Neural progenitor cell (in vitro differentiated cells): ENCODE measurements at regions not wholly inside any gene's neighbourhood (a gene's known extent, or its start where the extent isn't known, plus 50 kb on each side); places are given as distances from the start of the nearest gene placed in this dataset.

Source experiments
- DNase-seq: peaks from one replicate; pipeline ENCODE4 v3.0.0-alpha.2; 2016; ENCODE audit warnings: low spot score
- H2AFZ ChIP-seq: fragments of 200-600 bp; sonication (generic); replicated peaks from 2 replicates; pipeline ENCODE4 v1.6.1; 2016; ENCODE audit warnings: antibody characterized with exemption
- H3F3A ChIP-seq: fragments of 200-600 bp; sonication (generic); 2 replicates; pipeline ENCODE4 v1.6.1; 2016; ENCODE audit warnings: antibody characterized with exemption, low read depth
- H3K27ac ChIP-seq: fragments of 200-600 bp; sonication (generic); 2 replicates; pipeline ENCODE4 v1.5.1; 2016; ENCODE audit warnings: mild to moderate bottlenecking
- H3K27me3 ChIP-seq: fragments of 200-600 bp; sonication (generic); 2 replicates; pipeline ENCODE4 v1.6.1; 2016; ENCODE audit warnings: mild to moderate bottlenecking, moderate library complexity
- H3K36me3 ChIP-seq: fragments of 200-600 bp; sonication (generic); 2 replicates; pipeline ENCODE4 v1.5.1; 2016
- H3K4me1 ChIP-seq: fragments of 200-600 bp; sonication (generic); 2 replicates; pipeline ENCODE4 v1.6.1; 2016; ENCODE audit warnings: mixed run types
- H3K4me2 ChIP-seq: fragments of 200-600 bp; sonication (generic); 2 replicates; pipeline ENCODE4 v1.6.1; 2016
- H3K4me3 ChIP-seq: fragments of 200-600 bp; sonication (generic); 2 replicates; pipeline ENCODE4 v1.5.1; 2016
- H3K79me2 ChIP-seq: fragments of 200-600 bp; sonication (generic); 2 replicates; pipeline ENCODE4 v1.6.1; 2016; ENCODE audit warnings: low read depth
- H3K9ac ChIP-seq: fragments of 200-600 bp; sonication (generic); 2 replicates; pipeline ENCODE4 v1.6.1; 2016
- H3K9me3 ChIP-seq: fragments of 200-600 bp; sonication (generic); 2 replicates; pipeline ENCODE4 v1.5.1; 2016; ENCODE audit warnings: low read depth
- H4K20me1 ChIP-seq: fragments of 200-600 bp; sonication (generic); 2 replicates; pipeline ENCODE4 v1.6.1; 2016; ENCODE audit warnings: low read depth
- H3K27ac Mint-ChIP-seq: 3 replicates; pipeline ENCODE4 v1.8.0; 2021; ENCODE audit warnings: mixed read lengths
- H3K27me3 Mint-ChIP-seq: 2 replicates; pipeline ENCODE4 v1.8.0; 2022; ENCODE audit warnings: low read depth, mild to moderate bottlenecking, inconsistent platforms, moderate library complexity, mixed read lengths; ENCODE audit not compliant: insufficient read depth
- H3K36me3 Mint-ChIP-seq: 3 replicates; pipeline ENCODE4 v1.8.0; 2021; ENCODE audit warnings: mixed read lengths
- H3K4me1 Mint-ChIP-seq: 3 replicates; pipeline ENCODE4 v1.8.0; 2021; ENCODE audit warnings: mixed read lengths
- H3K4me3 Mint-ChIP-seq: 3 replicates; pipeline ENCODE4 v1.8.0; 2021; ENCODE audit warnings: mild to moderate bottlenecking, moderate library complexity, mixed read lengths
- H3K9me3 Mint-ChIP-seq: 3 replicates; pipeline ENCODE4 v1.8.0; 2020; ENCODE audit warnings: mixed read lengths
- CTCF ChIP-seq: fragments of 200-600 bp; sonication (generic); IDR thresholded peaks from 2 replicates; pipeline ENCODE4 v1.5.1; 2017; ENCODE audit warnings: antibody characterized with exemption, mild to moderate bottlenecking
- EZH2 ChIP-seq: fragments of 200-600 bp; sonication (generic); IDR thresholded peaks from 2 replicates; pipeline ENCODE4 v1.6.1; 2017; ENCODE audit warnings: antibody characterized with exemption, mild to moderate bottlenecking, moderate library complexity
- EZH2phosphoT487 ChIP-seq: fragments of 200-600 bp; sonication (generic); IDR thresholded peaks from 2 replicates; pipeline ENCODE4 v1.6.1; 2017; ENCODE audit warnings: antibody characterized with exemption

GRCh38 chr11:119787074-119787461 lies 58.1 kb upstream of the NECTIN1 start:
- no peak for DNase-seq
- Histone ChIP-seq H3K4me2 (no peak overlapping the region), H4K20me1 (no peaks in the 10 kb centered on the region), H2AFZ (no peak overlapping the region), H3K9me3 (no peaks in the 10 kb centered on the region), H3K4me1 (peaks cover 25% of the 10 kb centered on the region), H3K4me3 (no peak overlapping the region), H3K9ac (no peak overlapping the region), H3K36me3 (no peaks in the 10 kb centered on the region), H3K79me2 (no peaks in the 10 kb centered on the region), H3K27me3 (no peaks in the 10 kb centered on the region), H3F3A (peaks cover 19% of the 10 kb centered on the region), H3K27ac (no peak overlapping the region)
- Mint-ChIP-seq H3K4me3 (no peak overlapping the region), H3K9me3 (no peaks in the 10 kb centered on the region), H3K4me1 (peaks cover 29% of the 10 kb centered on the region), H3K36me3 (no peaks in the 10 kb centered on the region), H3K27me3 (peaks cover 17% of the 10 kb centered on the region), H3K27ac (no peak overlapping the region)
- TF ChIP-seq EZH2phosphoT487 (no peak), EZH2 (no peak), CTCF (no peak)

DNA sequence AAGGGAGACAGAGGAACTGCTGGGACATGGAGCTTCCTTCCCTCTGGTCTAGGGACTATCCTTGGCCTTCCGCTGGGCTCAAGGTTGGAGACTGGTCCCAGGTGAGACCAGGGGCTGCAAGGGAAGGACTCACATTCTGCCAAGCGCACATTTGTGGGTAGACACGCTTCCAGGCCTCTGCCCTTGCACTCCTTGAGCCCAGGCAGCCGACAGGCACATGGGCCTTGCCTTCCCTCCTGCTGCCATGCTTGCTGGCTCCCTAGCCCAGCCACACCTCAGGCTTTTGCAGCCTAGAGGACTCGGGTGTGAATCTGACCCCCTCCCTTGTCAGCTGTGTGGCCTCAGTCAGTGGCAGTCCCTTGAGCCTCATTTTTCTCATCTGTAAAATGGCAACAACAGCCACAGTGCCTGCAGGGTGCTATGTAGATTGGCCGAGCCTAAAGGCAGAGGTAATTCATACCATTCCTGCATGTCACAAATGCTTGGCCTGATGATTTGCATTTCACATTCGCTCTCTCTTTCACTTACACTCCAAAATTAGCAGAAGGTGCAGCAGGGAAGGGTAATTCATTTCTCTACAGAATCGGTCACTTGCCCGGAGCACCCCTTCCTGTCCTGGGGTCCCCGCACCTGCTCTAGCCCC lies 57.6 kb upstream of the NECTIN1 start:
- Histone ChIP-seq H3K36me3 (no peaks in the 10 kb centered on the region), H3K9me3 (no peaks in the 10 kb centered on the region), H3K27me3 (no peaks in the 10 kb centered on the region), H3F3A (peaks cover 13% of the 10 kb centered on the region), H3K9ac (no peak overlapping the region), H3K79me2 (no peaks in the 10 kb centered on the region), H3K4me3 (no peak overlapping the region), H2AFZ (no peak overlapping the region), H3K27ac (no peak overlapping the region), H3K4me2 (no peak overlapping the region), H3K4me1 (peaks cover 23% of the 10 kb centered on the region), H4K20me1 (no peaks in the 10 kb centered on the region)
- peaks cover 16% of the 10 kb centered on the region for H3K27me3 Mint-ChIP-seq
- no peak overlapping the region for H3K4me3 Mint-ChIP-seq
- H3K9me3 Mint-ChIP-seq, result no peaks in the 10 kb centered on the region
- TF ChIP-seq CTCF (no peak), EZH2phosphoT487 (no peak), EZH2 (no peak)
- no peak for DNase-seq
- H3K4me1 Mint-ChIP-seq, result peaks cover 27% of the 10 kb centered on the region
- H3K27ac Mint-ChIP-seq, result no peak overlapping the region
- no peaks in the 10 kb centered on the region for H3K36me3 Mint-ChIP-seq

GRCh38 chr11:119785131-119785530 lies 56.1 kb upstream of the NECTIN1 start:
- Histone ChIP-seq H3K36me3 (no peaks in the 10 kb centered on the region), H3K27ac (no peak overlapping the region), H2AFZ (no peak overlapping the region), H3K4me3 (no peak overlapping the region), H3F3A (no peaks in the 10 kb centered on the region), H3K4me2 (no peak overlapping the region), H3K9me3 (no peaks in the 10 kb centered on the region), H4K20me1 (no peaks in the 10 kb centered on the region), H3K79me2 (no peaks in the 10 kb centered on the region), H3K4me1 (peaks cover 9% of the 10 kb centered on the region), H3K27me3 (no peaks in the 10 kb centered on the region), H3K9ac (no peak overlapping the region)
- Mint-ChIP-seq H3K9me3 (no peaks in the 10 kb centered on the region), H3K27me3 (peaks cover 18% of the 10 kb centered on the region), H3K4me1 (peaks cover 15% of the 10 kb centered on the region), H3K4me3 (no peak overlapping the region), H3K36me3 (no peaks in the 10 kb centered on the region), H3K27ac (no peak overlapping the region)
- DNase-seq, result no peak
- TF ChIP-seq CTCF (no peak), EZH2 (no peak), EZH2phosphoT487 (no peak)
